ENCODE measurements at regions not wholly inside any gene's neighbourhood (a gene's known extent, or its start where the extent isn't known, plus 50 kb on each side); places are given as distances from the start of the nearest gene placed in this dataset.

- TF ChIP-seq BCL3 (IDR thresholded peaks at IDR 0.05) (no peak), ZC3H11A (IDR thresholded peaks at IDR 0.05) (no peak), ESRRA (IDR thresholded peaks at IDR 0.05; ENCODE audit: borderline replicate concordance, low read length) (no peak), ATOH8 (CRISPR knock-in tag; IDR thresholded peaks at IDR 0.05; ENCODE audit: low read depth) (no peak), HOXB13 (CRISPR knock-in tag; IDR thresholded peaks at IDR 0.05; ENCODE audit: low read depth) (no peak), NR3C1 (IDR thresholded peaks at IDR 0.05) (no peak), GATA3 (IDR thresholded peaks at IDR 0.05; ENCODE audit: borderline replicate concordance) (no peak), EP300 (IDR thresholded peaks at IDR 0.05) (no peak), JUNB (IDR thresholded peaks at IDR 0.05) (no peak)
- POLR2A ChIA-PET, result no interaction called here
- Histone ChIP-seq H3K4me3 (no peak overlapping the region), H3K9me3 (no peaks in the 10 kb centered on the region), H3K4me2 (no peak overlapping the region), H3K27ac (no peak overlapping the region), H3K4me1 (no peaks in the 10 kb centered on the region)
- DNase-seq (ENCODE audit: low read depth in 1 of 2, low spot score in 1 of 2), result no peak
- ATAC-seq, result no peak
- CTCF ChIA-PET, result no interaction called here
- 36% methylated on average over 2 of the region's 2 CpGs for WGBS (ENCODE audit: missing lambda C conversion rate)
- FAIRE-seq, result no peak
Measured at GRCh38 chr4:13302876-13303275, 181.3 kb downstream of the RAB28 start.

GRCh38 chr4:13299343-13299742 is 184.8 kb downstream of the RAB28 start:
- Histone ChIP-seq H3K4me2 (no peak overlapping the region), H3K27ac (no peak overlapping the region), H3K4me1 (no peaks in the 10 kb centered on the region), H3K4me3 (no peak overlapping the region), H3K9me3 (no peaks in the 10 kb centered on the region)
- CTCF ChIA-PET, result no interaction called here
- no peak for TF ChIP-seq PHF8 (IDR thresholded peaks at IDR 0.05; ENCODE audit: borderline replicate concordance, low read depth)
- no peak for TF ChIP-seq CTCF (IDR thresholded peaks at IDR 0.05)
- TF ChIP-seq EHF (CRISPR knock-in tag; IDR thresholded peaks at IDR 0.05), result no peak
- TF ChIP-seq HOXB13 (CRISPR knock-in tag; IDR thresholded peaks at IDR 0.05; ENCODE audit: low read depth), result no peak
- no peak for TF ChIP-seq MAFK (IDR thresholded peaks at IDR 0.05; ENCODE audit: partially characterized antibody)
- TF ChIP-seq CHD2 (IDR thresholded peaks at IDR 0.05; ENCODE audit: low read length, partially characterized antibody), result no peak
- no peak for TF ChIP-seq ELK1 (IDR thresholded peaks at IDR 0.05; ENCODE audit: low read depth, low read length)
- TF ChIP-seq HOXA7 (CRISPR knock-in tag; IDR thresholded peaks at IDR 0.05), result no peak
- no peak for TF ChIP-seq MAX (IDR thresholded peaks at IDR 0.05)
- TF ChIP-seq GATA3 (IDR thresholded peaks at IDR 0.05; ENCODE audit: borderline replicate concordance), result no peak
- WGBS (ENCODE audit: missing lambda C conversion rate), result 5% methylated on average over 2 of the region's 2 CpGs
- DNase-seq (ENCODE audit: low read depth in 1 of 2, low spot score in 1 of 2) (no peak), FAIRE-seq (no peak), ATAC-seq (no peak)
- POLR2A ChIA-PET, result no interaction called here

- WGBS (ENCODE audit: missing lambda C conversion rate), result 47% methylated on average over 15 of the region's 15 CpGs
- Histone ChIP-seq H3K9me3 (no peaks in the 10 kb centered on the region), H3K27ac (no peak overlapping the region), H3K4me3 (no peak overlapping the region), H3K4me1 (no peaks in the 10 kb centered on the region), H3K4me2 (no peak overlapping the region)
- FAIRE-seq (no peak), DNase-seq (ENCODE audit: low read depth in 1 of 2, low spot score in 1 of 2) (no peak), ATAC-seq (no peak)
- POLR2A ChIA-PET, result no interaction called here
- CTCF ChIA-PET, result no interaction called here
- TF ChIP-seq CEBPB (IDR thresholded peaks at IDR 0.05) (no peak), CHD4 (IDR thresholded peaks at IDR 0.05; ENCODE audit: borderline replicate concordance) (no peak), FOSL2 (IDR thresholded peaks at IDR 0.05) (no peak), FOSL2 (CRISPR knock-in tag; IDR thresholded peaks at IDR 0.05) (no peak), NR3C1 (IDR thresholded peaks at IDR 0.05) (no peak), HMGXB4 (CRISPR knock-in tag; IDR thresholded peaks at IDR 0.05; ENCODE audit: borderline replicate concordance) (no peak), PHF8 (IDR thresholded peaks at IDR 0.05; ENCODE audit: borderline replicate concordance, low read depth) (no peak), FOXS1 (CRISPR knock-in tag; IDR thresholded peaks at IDR 0.05) (no peak), POLR2A (IDR thresholded peaks at IDR 0.05; ENCODE audit: low read length) (no peak), TFCP2L1 (CRISPR knock-in tag; IDR thresholded peaks at IDR 0.05) (no peak), NFE2L2 (conservative IDR thresholded peaks at IDR 0.05; ENCODE audit: low read length) (no peak), EHF (CRISPR knock-in tag; IDR thresholded peaks at IDR 0.05) (no peak), ELK1 (IDR thresholded peaks at IDR 0.05; ENCODE audit: low read depth, low read length) (no peak), SMC3 (IDR thresholded peaks at IDR 0.05) (no peak), RCOR1 (IDR thresholded peaks at IDR 0.05; ENCODE audit: low read depth, low read length) (no peak), MAFK (IDR thresholded peaks at IDR 0.05; ENCODE audit: partially characterized antibody) (no peak), SREBF2 (IDR thresholded peaks at IDR 0.05) (no peak)
Measured at GRCh38 chr4:13298655-13299054, 185.5 kb downstream of the RAB28 start.
